Neural crest cell (in vitro differentiated cells): ENCODE measurements at regions not wholly inside any gene's neighbourhood (a gene's known extent, or its start where the extent isn't known, plus 50 kb on each side); places are given as distances from the start of the nearest gene placed in this dataset.

Experiments
- DNase-seq: peaks from one replicate; pipeline ENCODE4 v3.0.0; 2021; ENCODE audit warnings: low read depth, mixed read lengths, low spot score
- H3K27ac Mint-ChIP-seq: one replicate; pipeline ENCODE4 v1.8.0; 2021; ENCODE audit warnings: mild to moderate bottlenecking, mixed read lengths; ENCODE audit not compliant: unreplicated experiment
- H3K27me3 Mint-ChIP-seq: 2 replicates; pipeline ENCODE4 v1.8.0; 2021; ENCODE audit warnings: low read depth, mild to moderate bottlenecking, mixed read lengths
- H3K36me3 Mint-ChIP-seq: 2 replicates; pipeline ENCODE4 v1.8.0; 2021; ENCODE audit warnings: low read depth, mild to moderate bottlenecking, mixed read lengths
- H3K4me1 Mint-ChIP-seq: 2 replicates; pipeline ENCODE4 v1.8.0; 2021; ENCODE audit warnings: mixed read lengths
- H3K4me3 Mint-ChIP-seq: one replicate; pipeline ENCODE4 v1.8.0; 2021; ENCODE audit warnings: mild to moderate bottlenecking, mixed read lengths
- H3K9me3 Mint-ChIP-seq: 2 replicates; pipeline ENCODE4 v1.8.0; 2021; ENCODE audit warnings: mixed read lengths
- TF ChIP-seq, protein P1 (sequence below): fragments of 200-600 bp; sonication (generic); conservative IDR thresholded peaks from 2 replicates; pipeline ENCODE4 v1.5.0; 2021; ENCODE audit warnings: antibody characterized with exemption, mild to moderate bottlenecking

DNA sequence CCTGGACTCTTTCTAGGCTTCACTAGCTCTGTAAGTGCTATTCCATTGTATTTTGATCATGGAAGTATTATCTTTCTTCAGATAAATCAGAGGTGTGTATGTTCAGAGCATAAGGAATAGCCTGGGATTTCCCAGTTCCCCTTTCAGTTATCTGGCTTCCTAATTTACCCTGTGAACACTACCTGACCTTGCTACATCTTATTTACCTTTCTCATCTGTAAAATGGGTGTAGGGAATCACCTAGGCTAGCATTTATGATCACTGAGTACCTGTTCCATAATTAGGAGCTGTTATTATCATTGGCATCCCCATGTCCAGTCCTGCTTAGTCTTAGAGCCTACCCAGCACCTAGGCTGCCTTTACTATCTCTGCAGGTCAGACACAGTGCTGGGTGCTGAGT lies 149.3 kb upstream of the NR2F2 start:
- TF ChIP-seq, protein P1, sequence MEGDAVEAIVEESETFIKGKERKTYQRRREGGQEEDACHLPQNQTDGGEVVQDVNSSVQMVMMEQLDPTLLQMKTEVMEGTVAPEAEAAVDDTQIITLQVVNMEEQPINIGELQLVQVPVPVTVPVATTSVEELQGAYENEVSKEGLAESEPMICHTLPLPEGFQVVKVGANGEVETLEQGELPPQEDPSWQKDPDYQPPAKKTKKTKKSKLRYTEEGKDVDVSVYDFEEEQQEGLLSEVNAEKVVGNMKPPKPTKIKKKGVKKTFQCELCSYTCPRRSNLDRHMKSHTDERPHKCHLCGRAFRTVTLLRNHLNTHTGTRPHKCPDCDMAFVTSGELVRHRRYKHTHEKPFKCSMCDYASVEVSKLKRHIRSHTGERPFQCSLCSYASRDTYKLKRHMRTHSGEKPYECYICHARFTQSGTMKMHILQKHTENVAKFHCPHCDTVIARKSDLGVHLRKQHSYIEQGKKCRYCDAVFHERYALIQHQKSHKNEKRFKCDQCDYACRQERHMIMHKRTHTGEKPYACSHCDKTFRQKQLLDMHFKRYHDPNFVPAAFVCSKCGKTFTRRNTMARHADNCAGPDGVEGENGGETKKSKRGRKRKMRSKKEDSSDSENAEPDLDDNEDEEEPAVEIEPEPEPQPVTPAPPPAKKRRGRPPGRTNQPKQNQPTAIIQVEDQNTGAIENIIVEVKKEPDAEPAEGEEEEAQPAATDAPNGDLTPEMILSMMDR: no peak
- DNase-seq: no peak
- no peaks in the 10 kb centered on the region for H3K9me3 Mint-ChIP-seq
- peaks cover 34% of the 10 kb centered on the region for H3K4me1 Mint-ChIP-seq
- no peak overlapping the region for H3K4me3 Mint-ChIP-seq
- no peak overlapping the region for H3K27ac Mint-ChIP-seq
- no peaks in the 10 kb centered on the region for H3K27me3 Mint-ChIP-seq
- peaks cover 7% of the 10 kb centered on the region for H3K36me3 Mint-ChIP-seq

DNA sequence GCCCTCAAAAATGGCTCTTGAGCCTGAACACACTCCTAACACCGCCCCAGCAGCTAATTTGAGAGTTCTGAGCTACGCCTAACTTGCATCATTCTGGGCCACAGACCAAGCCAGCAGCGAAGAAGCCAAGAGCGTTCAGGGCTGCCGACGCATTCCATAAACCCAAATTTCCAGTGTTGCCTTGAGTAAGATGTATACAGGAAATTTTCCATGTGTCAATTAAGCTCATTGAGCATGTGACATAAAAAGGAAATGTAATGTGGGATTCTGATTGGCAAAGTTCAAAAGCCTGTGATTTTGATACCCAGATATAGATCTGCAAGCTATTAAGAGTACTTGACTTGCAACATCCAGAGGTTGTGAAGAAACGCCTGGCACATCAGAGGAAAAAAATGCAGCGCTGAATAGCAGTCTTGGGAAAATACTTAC lies 148.6 kb upstream of the NR2F2 start:
- TF ChIP-seq, protein P1: no peak
- Mint-ChIP-seq H3K4me3 (no peak overlapping the region), H3K27ac (no peak overlapping the region), H3K27me3 (no peaks in the 10 kb centered on the region), H3K4me1 (peaks cover 34% of the 10 kb centered on the region), H3K36me3 (peaks cover 7% of the 10 kb centered on the region), H3K9me3 (no peaks in the 10 kb centered on the region)
- DNase-seq: no peak

DNA sequence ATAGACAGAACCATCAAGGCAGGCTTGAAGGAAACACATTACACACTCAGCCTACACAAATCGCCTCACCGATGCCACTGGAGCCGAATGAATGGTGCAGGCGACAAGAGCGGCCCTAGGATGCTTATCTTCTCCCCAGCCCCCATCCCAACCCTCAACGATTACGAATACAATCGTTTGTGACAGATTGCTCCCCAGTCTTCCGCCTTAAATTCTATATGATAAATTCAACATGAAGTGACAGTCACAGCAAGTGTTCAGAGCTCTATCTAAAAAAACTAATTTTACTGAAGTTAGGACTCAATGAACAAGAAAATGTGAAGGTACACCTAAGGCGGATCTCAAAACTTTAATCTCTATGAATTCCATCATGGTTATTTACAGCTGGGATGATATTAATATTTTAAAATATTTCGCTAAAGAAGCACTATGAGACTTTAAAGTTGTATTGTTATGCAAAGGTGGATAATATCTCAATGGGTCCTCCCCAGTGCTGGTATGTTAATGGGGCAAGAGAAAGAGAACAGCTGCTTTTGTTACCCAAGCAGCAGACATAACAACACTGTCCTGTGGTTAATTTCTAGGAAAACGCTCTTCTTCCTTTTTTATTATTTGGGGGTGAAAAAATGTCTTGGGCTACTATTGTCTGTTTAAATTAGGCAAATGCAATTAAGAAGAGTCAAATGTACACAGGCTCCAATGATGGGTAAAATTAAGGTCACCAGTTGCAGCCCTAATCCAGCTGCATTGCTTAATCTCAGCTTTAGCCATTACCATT lies 147.6 kb upstream of the NR2F2 start:
- peaks cover 7% of the 10 kb centered on the region for H3K36me3 Mint-ChIP-seq
- no peak overlapping the region for H3K4me3 Mint-ChIP-seq
- peaks cover 29% of the 10 kb centered on the region for H3K4me1 Mint-ChIP-seq
- TF ChIP-seq, protein P1: no peak
- H3K27ac Mint-ChIP-seq: no peak overlapping the region
- DNase-seq: no peak
- no peaks in the 10 kb centered on the region for H3K27me3 Mint-ChIP-seq
- H3K9me3 Mint-ChIP-seq: no peaks in the 10 kb centered on the region

DNA sequence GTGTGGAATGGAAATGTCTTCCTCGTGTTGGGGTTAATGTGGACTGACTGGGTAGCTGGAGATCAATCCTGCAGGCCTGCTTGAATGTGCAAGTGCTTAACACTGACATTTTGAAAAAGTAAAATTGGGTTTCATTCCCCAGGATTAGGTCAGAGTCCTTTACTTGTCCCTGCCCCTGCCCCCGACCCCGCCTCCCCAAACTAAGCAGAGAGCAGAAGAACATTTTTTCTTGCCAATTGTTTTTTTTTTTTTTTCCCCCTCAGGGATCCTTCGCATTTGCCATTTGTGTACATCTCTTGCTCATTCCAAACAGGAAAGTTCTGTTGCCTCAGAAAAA lies 147.0 kb upstream of the NR2F2 start:
- Mint-ChIP-seq H3K9me3 (no peaks in the 10 kb centered on the region), H3K4me3 (no peak overlapping the region), H3K27me3 (no peaks in the 10 kb centered on the region), H3K36me3 (peaks cover 5% of the 10 kb centered on the region), H3K4me1 (peaks cover 31% of the 10 kb centered on the region), H3K27ac (no peak overlapping the region)
- DNase-seq: no peak
- TF ChIP-seq, protein P1: no peak

DNA sequence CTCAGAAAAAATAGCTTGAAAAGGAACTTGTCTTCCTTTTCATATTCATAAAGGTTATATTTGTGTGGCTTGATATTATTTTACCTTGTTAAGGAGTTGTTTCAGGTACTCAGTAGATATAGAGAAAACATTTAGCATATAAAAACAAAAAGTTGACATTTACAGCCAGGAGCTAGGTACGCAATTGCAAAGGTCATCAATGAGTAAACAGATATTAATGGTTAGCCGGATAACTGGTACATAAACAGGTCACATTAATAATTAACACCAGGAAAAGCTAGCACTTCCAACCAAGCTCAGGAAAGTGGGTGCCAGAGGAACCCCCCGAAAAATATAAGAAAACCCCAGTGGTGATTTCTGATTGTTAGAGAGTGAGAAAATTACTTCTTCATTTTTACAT lies 146.6 kb upstream of the NR2F2 start:
- H3K4me3 Mint-ChIP-seq: no peak overlapping the region
- H3K9me3 Mint-ChIP-seq: no peaks in the 10 kb centered on the region
- DNase-seq: no peak
- H3K4me1 Mint-ChIP-seq: peaks cover 33% of the 10 kb centered on the region
- H3K27me3 Mint-ChIP-seq: no peaks in the 10 kb centered on the region
- TF ChIP-seq, protein P1: no peak
- H3K27ac Mint-ChIP-seq: no peak overlapping the region
- H3K36me3 Mint-ChIP-seq: peaks cover 2% of the 10 kb centered on the region
